ENCODE measurements at regions not wholly inside any gene's neighbourhood (a gene's known extent, or its start where the extent isn't known, plus 50 kb on each side); places are given as distances from the start of the nearest gene placed in this dataset.
"Not testable (repeated sequence)": the region's sequence is repeated elsewhere in the genome, so short reads cannot be mapped to it uniquely, and the experiment has no call there.

DNA sequence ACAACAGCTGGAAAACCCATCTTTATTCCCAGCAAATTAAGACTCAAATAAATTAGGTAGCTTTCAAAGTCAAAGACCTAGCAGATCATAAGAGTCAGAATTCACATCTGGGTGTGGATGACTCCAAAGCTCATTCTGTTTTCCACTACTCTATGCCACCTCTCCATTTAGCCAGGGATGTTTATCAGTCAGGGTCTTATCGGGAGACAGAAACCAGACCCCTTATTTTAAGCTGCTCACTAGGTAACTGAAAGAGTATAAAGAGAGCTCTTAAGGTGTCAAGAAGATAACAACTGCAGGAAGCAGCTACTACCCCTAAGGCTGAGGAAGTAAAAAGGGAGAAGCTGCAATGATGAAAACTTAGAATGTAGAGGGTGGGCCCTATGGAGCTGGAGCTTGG lies 333.7 kb upstream of the KLF3 start:
- Histone ChIP-seq H3K4me3 (no peak overlapping the region), H3K9me3 (no peaks in the 10 kb centered on the region), H3K27ac (no peak overlapping the region), H3K27me3 (no peaks in the 10 kb centered on the region), H3K36me3 (no peaks in the 10 kb centered on the region), H3K4me1 (no peaks in the 10 kb centered on the region)
- intact Hi-C loops (cut with DNase I; ENCODE audit: low total_unique reads), result loop anchor here (10.0 kb wide), 1 partner anchor 136 kb away; no protein-coding TSS in a partner anchor
- TF ChIP-seq POLR2A (IDR thresholded peaks at IDR 0.05) (no peak), POLR2AphosphoS5 (IDR thresholded peaks at IDR 0.05) (no peak)
- TF ChIP-seq, protein P1, sequence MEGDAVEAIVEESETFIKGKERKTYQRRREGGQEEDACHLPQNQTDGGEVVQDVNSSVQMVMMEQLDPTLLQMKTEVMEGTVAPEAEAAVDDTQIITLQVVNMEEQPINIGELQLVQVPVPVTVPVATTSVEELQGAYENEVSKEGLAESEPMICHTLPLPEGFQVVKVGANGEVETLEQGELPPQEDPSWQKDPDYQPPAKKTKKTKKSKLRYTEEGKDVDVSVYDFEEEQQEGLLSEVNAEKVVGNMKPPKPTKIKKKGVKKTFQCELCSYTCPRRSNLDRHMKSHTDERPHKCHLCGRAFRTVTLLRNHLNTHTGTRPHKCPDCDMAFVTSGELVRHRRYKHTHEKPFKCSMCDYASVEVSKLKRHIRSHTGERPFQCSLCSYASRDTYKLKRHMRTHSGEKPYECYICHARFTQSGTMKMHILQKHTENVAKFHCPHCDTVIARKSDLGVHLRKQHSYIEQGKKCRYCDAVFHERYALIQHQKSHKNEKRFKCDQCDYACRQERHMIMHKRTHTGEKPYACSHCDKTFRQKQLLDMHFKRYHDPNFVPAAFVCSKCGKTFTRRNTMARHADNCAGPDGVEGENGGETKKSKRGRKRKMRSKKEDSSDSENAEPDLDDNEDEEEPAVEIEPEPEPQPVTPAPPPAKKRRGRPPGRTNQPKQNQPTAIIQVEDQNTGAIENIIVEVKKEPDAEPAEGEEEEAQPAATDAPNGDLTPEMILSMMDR (IDR thresholded peaks at IDR 0.05), result no peak
- DNase-seq (ENCODE audit: low spot score in 2 of 2), result no peak

DNA sequence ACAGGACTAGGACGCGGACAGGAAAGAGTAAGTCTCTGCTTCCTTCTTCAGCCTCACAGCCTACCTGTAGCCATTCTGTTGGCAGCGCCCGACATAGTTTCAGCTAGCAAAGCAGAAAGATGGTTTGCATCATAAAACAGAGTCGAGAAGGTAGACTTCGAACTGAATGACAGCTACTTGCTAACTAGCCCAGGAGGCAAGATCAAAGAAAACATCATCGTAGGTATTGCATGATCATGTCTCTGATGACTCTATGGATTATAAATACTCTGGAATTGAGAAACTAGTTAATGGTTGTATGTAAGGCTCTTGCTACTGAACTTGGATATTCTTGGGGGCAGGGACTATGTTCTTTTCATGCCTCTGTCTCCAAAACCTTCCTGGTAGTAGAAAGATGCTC lies 333.1 kb upstream of the KLF3 start:
- no peaks in the 10 kb centered on the region for H3K4me1 ChIP-seq
- intact Hi-C loops (cut with DNase I; ENCODE audit: low total_unique reads), result loop anchor here (10.0 kb wide), 1 partner anchor 136 kb away; no protein-coding TSS in a partner anchor
- H3K27ac ChIP-seq, result no peak overlapping the region
- H3K4me3 ChIP-seq, result no peak overlapping the region
- TF ChIP-seq POLR2AphosphoS5 (IDR thresholded peaks at IDR 0.05), result no peak
- TF ChIP-seq POLR2A (IDR thresholded peaks at IDR 0.05), result no peak
- TF ChIP-seq, protein P1 (IDR thresholded peaks at IDR 0.05), result no peak
- no peaks in the 10 kb centered on the region for H3K9me3 ChIP-seq
- H3K36me3 ChIP-seq, result no peaks in the 10 kb centered on the region
- no peak for DNase-seq (ENCODE audit: low spot score in 2 of 2)
- no peaks in the 10 kb centered on the region for H3K27me3 ChIP-seq

DNA sequence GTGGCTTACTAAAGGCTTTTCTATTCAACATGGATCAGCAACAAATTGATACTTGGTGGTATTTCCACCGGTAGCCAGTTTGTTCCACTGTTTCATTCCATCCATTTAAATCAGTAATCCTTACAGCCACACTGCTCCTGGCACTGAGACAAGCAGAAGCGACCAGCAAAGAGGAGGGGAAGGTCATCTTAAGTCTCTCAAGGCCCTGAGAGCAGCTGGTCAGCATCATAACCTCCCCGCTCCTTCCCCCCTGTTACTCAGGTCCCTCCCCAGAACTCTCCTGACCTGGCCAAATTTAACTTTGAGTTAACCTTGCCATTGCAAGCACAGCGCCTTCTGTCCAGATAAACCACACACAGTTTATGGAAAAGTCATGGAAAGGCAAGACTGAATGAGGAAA lies 331.3 kb upstream of the KLF3 start:
- no peak for DNase-seq (ENCODE audit: low spot score in 2 of 2)
- Histone ChIP-seq H3K36me3 (no peaks in the 10 kb centered on the region), H3K27ac (no peak overlapping the region), H3K4me1 (no peaks in the 10 kb centered on the region), H3K27me3 (no peaks in the 10 kb centered on the region), H3K4me3 (no peak overlapping the region), H3K9me3 (no peaks in the 10 kb centered on the region)
- intact Hi-C loops (cut with DNase I; ENCODE audit: low total_unique reads), result loop anchor here (10.0 kb wide), 1 partner anchor 138 kb away; no protein-coding TSS in a partner anchor
- TF ChIP-seq POLR2AphosphoS5 (IDR thresholded peaks at IDR 0.05) (no peak), POLR2A (IDR thresholded peaks at IDR 0.05) (no peak)
- TF ChIP-seq, protein P1 (IDR thresholded peaks at IDR 0.05), result no peak

DNA sequence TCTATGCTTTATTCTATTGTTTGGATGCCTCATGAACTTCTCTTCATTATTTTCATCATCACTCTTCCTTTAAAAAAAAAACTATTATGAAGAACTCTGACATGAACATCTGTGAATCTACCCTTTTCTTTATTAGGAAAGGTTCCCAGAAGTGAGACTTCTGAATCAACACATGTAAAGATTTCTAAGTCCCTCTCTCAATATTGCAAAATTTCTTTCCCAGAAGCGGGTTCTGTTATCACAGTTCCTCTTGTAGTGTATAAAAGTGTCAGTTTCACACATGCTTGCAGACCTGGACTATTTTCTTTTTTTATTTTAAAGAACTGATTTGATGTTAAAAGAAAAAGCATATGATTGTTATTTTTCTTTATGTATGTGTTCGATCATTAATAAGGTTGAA lies 330.8 kb upstream of the KLF3 start:
- H3K27ac ChIP-seq, result no peak overlapping the region
- no peaks in the 10 kb centered on the region for H3K9me3 ChIP-seq
- H3K4me3 ChIP-seq, result no peak overlapping the region
- intact Hi-C loops (cut with DNase I; ENCODE audit: low total_unique reads), result loop anchor here (10.0 kb wide), 1 partner anchor 138 kb away; no protein-coding TSS in a partner anchor
- no peak for DNase-seq (ENCODE audit: low spot score in 2 of 2)
- H3K27me3 ChIP-seq, result no peaks in the 10 kb centered on the region
- TF ChIP-seq, protein P1 (IDR thresholded peaks at IDR 0.05), result no peak
- no peak for TF ChIP-seq POLR2A (IDR thresholded peaks at IDR 0.05)
- TF ChIP-seq POLR2AphosphoS5 (IDR thresholded peaks at IDR 0.05), result no peak
- no peaks in the 10 kb centered on the region for H3K36me3 ChIP-seq
- H3K4me1 ChIP-seq, result no peaks in the 10 kb centered on the region

DNA sequence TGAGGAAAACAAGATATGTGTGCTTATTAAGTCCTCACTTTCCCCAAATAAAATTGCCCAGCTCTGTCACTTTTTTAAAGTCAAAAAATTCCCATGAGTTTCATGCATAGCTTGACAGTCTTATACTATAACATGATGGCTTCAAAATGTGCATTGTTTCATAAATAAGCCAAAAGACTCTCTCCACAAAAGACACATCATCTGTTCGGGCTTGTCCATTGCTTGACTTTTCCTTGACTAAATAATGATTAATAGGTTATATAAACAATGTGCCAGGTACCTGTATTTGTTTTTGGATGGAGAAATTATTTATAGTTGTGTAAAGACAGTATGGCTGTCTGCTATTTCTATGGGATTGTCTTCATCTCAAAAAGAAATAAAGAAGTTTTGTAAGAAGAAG lies 329.2 kb upstream of the KLF3 start:
- intact Hi-C loops (cut with DNase I; ENCODE audit: low total_unique reads), result loop anchor here (10.0 kb wide), 1 partner anchor 140 kb away; no protein-coding TSS in a partner anchor
- H3K36me3 ChIP-seq, result no peaks in the 10 kb centered on the region
- DNase-seq (ENCODE audit: low spot score in 2 of 2), result no peak
- H3K9me3 ChIP-seq, result peaks cover 0 to 10% of the 10 kb centered on the region in 2 donors
- no peak overlapping the region for H3K4me3 ChIP-seq
- no peak for TF ChIP-seq POLR2AphosphoS5 (IDR thresholded peaks at IDR 0.05)
- TF ChIP-seq POLR2A (IDR thresholded peaks at IDR 0.05), result no peak
- TF ChIP-seq, protein P1 (IDR thresholded peaks at IDR 0.05), result no peak
- H3K27me3 ChIP-seq, result no peaks in the 10 kb centered on the region
- H3K27ac ChIP-seq, result no peak overlapping the region
- H3K4me1 ChIP-seq, result no peaks in the 10 kb centered on the region

DNA sequence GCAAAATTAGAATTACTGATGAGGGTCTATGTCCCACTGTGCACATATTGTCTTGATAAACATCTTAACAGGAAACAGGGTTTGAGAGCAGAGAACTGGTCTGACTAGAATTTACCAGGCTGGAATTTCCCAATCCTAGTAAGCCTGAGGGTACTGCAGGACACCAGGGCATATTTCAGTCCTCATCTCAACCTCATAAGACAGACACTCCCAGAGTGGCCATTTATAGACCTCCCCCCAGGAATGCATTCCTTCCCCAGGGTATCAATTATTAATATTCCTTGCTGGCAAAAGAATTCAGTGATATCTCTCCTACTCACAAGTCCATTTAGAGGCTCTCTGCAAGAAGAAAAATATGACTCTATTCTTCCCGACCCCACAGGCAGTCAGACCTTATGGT lies 325.1 kb upstream of the KLF3 start:
- H3K27ac ChIP-seq; H3K27me3 ChIP-seq; H3K4me3 ChIP-seq; H3K4me1 ChIP-seq; DNase-seq (ENCODE audit: low spot score in 2 of 2); H3K36me3 ChIP-seq: not testable (repeated sequence)
- intact Hi-C loops (cut with DNase I; ENCODE audit: low total_unique reads), result loop anchor here (10.0 kb wide), 1 partner anchor 144 kb away; no protein-coding TSS in a partner anchor
- H3K9me3 ChIP-seq, result peaks cover 0 to 10% of the 10 kb centered on the region in 2 donors

All from breast epithelium (tissue), 4 donors.